ENCODE measurements at regions not wholly inside any gene's neighbourhood (a gene's known extent, or its start where the extent isn't known, plus 50 kb on each side); places are given as distances from the start of the nearest gene placed in this dataset.
"Not testable (repeated sequence)": the region's sequence is repeated elsewhere in the genome, so short reads cannot be mapped to it uniquely, and the experiment has no call there.

DNA sequence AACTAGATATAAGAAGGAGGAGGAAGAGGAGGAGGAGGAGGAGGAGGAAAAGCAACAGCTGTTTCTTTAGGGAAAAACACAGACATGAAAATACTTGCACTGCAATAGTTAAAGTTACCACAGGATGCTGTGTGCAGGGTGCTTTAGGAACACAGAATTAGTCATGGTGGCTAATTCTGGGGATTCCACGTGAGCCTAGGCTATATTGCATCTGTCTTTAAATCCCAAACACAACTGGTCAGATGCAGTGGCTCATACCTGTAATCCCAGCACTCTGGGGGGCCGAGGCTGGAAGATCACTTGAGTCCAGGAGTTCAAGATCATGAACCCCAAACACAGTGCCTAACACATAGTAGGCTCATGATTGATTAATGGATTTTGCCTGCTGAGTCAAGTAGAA lies 155.3 kb upstream of the C16orf82 start:
- no peak for DNase-seq

DNA sequence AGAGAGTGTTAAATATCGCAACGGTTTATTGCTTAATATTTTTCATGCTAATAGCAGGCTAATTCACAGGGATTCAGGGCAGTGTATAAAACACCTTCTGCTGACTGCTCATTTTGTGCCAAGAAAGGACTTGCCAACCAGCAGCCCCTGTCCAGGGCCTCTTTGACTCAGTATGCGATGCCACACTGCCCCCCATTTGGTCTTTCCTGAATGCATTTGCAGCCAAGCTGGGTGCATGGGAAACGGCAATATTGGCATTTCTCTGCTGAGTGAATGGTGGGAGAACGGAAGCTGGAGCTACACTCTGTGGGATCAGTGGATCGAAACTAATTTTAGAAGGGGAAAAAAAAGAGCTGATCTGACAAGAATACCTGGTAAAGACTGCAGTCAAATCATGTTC lies 152.9 kb upstream of the C16orf82 start:
- no peak for DNase-seq

DNA sequence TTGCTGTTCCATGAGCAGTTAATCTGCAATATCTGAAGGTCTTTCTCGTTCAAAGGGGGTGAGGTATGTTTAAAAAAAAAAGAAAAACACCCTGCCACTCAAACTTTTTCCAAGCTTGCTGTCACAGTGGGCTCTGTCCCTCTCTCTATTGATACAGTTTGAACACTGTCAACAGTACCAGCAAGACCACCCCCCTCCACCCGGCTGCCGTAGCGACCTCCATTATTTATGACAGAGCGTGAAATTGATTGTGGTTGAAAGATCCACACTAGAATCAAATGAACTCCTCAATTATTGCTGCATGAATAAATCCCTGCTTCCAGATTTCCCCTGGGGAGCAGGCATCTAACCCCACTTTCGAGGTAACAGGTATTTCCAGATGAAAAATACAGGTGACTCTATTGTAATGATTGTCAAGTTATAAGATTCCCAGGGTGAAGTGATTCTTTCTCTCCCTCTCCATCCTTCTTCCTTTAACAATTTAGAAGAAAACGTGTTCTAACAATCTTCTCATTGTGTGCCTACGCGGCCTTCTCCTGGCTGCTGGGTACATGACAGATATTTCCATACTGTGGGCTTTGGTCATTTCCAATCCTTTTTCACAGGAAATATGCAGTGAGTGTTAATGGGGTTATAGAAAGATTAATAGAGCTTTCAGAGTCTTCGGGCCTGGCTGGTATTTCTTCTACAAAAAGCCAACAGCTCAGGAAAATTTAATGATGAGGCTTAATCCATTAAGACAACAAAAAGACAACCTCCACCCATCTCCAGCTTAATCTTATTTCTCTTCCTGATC lies 135.7 kb upstream of the C16orf82 start:
- DNase-seq, result no peak

GRCh38 chr16:26950636-26951035 lies 116.1 kb upstream of the C16orf82 start:
- DNase-seq, result no peak

DNA sequence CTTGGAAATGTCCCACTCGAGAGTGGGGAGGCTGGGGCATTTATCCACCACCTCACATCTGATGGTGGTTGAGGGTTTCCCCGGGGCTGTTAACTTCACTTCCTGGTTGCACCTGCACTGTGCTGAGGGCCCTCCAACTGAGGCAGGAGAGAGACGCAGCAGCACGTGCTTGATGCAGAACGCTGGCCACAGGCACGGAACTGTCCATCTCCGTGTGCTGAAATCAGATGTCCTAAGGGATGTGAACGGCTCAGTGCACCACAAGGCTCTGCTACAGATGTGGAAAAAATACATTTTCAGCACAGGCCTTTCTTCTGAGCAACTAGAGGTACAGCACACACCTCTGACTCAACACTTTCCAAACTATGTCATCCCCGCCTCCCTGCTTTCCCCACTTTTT lies 114.8 kb upstream of the C16orf82 start:
- DNase-seq, result no peak

DNA sequence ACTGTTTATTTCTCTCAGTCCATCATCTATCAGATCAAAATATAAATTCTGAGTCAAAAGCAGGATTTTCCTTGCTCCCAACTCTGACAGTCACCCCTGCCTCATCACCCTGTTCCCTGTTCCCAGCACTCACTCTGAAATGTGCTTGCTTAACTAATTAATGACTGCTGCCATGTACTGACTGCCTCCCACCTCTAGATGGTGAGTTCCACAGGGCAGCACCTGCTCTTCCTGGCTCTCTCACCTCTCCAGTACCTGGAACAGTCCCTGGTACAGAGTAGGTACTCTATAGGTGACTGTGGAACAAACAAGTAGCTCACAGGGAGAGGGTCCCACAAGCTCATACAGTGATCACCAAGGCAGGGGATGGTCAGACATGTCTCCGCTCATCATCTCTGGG lies 114.3 kb upstream of the C16orf82 start:
- no peak for DNase-seq

DNA sequence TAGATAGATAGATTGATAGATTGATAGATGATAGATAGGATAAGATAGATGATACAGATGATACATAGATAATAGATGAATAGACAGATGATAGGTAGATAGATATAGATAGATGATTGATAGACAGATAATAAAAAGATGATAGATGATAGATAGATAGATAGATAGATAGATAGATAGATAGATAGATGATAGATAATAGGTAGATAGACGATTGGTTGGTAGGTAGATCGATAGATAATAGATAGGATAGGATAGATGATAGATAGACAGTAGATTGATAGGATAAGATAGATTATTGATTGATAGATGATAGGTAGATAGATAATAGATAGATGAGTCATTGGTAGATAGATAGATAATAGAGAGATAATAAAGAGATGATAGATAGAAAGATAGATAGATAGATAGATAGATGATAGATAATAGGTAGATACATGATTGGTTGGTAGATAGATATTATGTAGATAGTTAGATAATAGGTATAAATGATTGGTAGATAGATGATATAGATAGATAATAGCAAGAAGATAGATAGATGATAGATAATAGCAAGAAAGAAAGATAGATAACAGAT lies 109.4 kb upstream of the C16orf82 start:
- DNase-seq, result no peak

- DNase-seq, result no peak
Measured at GRCh38 chr16:26959416-26960009, 107.2 kb upstream of the C16orf82 start.

DNA sequence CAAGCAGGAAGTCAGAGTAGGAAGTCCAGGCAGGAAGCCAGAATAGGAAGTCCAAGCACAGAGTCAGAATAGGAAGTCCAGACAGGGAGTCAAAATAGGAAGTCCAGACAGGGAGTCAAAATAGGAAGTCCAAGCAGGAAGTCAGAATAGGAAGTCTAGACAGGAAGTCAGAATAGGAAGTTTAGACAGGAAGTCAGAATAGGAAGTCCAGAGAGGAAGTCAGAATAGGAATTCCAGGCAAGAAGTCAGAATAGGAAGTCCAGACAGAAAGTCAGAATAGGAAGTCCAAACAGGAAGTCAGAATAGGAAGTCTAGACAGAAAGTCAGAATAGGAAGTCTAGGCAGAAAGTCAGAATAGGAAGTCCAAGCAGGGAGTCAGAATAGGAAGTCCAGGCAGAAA lies 105.3 kb upstream of the C16orf82 start:
- DNase-seq, result no peak

DNA sequence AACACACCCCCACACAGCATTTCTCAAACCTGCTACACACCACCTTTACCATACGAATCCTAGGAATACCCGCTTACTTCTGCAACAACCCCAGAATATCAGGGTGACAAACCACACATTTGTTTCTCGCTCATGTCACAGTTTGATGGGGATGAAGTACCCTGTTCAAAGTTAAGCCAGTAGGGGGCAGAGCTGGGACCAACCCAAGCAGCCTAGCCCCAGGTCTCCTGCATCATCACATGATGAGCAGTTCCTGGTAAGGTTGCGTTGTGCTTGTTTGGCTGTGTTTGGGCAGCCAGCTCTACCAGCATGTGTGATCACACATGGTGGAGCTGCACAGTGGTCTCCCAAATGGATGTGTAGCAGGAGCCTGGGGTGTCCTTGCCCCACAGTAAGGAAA lies 103.6 kb upstream of the C16orf82 start:
- DNase-seq, result peak; percentile 7

GRCh38 chr16:26969589-26970231 lies 97.0 kb upstream of the C16orf82 start:
- no peak for DNase-seq

GRCh38 chr16:26970292-26970691 lies 96.4 kb upstream of the C16orf82 start:
- no peak for DNase-seq

GRCh38 chr16:26976873-26977272 lies 89.9 kb upstream of the C16orf82 start:
- no peak for DNase-seq

DNA sequence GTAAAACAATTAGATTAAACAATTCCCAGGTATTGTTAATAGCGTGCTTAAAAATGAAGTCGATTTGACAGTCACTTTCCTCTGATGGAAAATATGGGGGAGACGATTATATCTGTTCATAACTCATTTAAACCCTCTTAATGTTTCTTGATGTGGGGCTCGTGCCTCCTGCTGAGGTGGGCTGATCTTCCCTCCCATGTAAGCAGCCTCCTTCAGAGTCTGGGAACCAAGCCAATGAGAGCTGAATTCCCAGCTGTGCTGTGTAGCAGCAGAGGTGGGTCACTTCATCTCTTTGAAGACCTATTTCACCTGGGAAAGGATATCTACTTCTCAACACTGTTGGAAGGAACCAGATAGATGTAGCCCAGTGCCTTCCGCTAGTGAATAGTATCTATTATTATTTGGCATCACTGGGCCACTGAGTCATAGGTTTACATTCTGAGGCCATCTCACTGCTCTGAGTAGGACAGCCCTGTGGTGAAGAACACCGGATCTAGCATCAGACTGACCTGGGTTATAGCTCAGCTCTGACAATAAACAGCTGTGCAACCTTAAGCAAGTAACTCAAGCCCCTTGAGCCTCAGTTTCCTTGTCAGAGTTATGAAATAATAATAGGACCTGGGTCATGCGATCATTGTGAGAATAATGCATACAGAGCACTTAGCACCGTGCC lies 85.3 kb upstream of the C16orf82 start:
- DNase-seq, result no peak

- no peak for DNase-seq
Measured at GRCh38 chr16:26982422-26982821, 84.3 kb upstream of the C16orf82 start.

- no peak for DNase-seq
Measured at GRCh38 chr16:26983426-26983825, 83.3 kb upstream of the C16orf82 start.

GRCh38 chr16:26985100-26986065 lies 81.3 kb upstream of the C16orf82 start:
- DNase-seq, result no peak

- DNase-seq, result no peak
Measured at GRCh38 chr16:26987597-26988010, 79.1 kb upstream of the C16orf82 start.

DNA sequence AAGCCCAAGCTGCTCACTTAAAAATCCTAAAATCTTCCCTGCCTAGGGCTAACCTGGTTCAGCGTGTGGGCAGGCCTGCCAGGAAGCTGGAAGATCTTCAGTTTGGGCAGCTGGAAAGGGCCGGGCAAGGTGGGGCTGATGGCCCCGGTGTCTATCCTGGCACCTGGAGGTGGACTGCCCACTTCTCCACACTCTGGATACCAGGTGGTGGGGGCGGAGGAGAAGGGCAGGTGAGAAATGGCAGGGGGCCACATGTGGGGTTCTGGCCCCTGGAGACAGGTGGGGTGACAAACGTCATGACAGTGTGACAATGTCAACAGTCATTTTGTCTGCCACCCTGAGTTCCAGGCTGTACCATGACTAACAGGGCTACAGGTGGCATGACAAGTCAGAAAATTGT lies 78.5 kb upstream of the C16orf82 start:
- DNase-seq, result no peak

DNA sequence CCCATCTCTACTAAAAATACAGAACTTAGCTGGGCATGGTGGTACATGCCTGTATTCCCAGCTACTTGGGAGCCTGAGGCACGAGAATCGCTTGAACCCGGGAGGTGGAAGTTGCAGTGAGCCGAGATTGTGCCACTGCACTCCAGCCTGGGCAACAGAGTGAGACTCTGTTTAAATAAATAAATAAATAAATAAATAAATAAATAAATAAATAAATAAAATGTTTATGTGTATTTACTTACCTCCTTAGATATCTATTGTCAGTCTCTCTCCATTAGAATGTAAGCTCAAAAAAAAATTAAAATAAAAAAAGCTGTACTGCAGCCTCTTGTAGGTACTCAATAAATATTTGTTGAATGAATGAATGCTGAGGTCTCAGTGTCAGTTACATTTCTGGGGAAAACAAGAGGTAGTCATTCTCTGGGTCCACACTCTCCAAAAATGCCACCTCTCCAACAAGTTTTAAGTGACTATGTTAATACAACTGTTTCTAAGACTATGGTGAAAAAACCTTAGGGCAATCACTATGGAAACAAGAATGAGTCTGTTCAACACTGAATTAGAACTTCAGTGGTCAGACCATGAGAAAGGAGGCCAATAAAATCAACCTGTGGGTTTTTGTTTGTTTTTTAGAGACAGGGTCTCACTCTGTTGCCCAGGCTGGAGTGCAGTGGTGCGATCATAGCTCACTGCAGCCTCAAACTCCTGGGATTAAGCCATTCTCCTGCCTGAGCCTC lies 76.2 kb upstream of the C16orf82 start:
- DNase-seq, result not testable (repeated sequence)

DNA sequence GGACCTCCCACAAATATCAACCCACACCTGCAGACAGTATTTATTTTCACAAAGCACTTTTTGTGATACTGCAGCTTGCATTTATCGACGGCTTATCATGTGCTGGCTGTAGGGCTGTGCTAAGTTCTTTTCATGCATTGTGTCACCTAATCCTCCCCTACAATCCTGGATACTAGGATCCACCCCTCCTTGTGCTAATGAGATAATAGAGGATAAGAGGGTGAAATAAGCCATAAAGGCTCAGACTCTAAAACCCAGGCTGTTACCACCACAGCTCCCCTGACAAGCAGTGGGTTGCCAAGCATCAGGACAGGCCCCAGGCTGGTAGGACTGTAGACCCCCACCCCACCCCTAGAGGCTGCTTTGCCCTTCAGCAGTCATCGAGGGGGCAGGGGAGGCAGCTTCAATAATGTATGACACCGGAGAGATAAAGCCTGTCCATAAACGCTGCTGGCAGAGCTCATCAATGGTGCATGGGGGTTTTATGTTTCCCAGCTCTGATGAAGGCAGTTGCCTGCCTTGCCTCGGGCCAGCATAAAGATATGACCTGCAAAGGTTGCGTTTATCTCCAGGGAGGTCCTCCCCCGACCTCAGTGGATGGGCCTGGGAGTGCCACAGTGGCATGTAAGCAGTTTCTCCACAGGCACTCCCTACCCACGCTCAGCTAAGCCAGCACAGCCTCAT lies 73.9 kb upstream of the C16orf82 start:
- DNase-seq, result no peak

Data from CD4-positive, alpha-beta T cell treated with Interleukin-17A for 1 hour (primary cell).